GM18870 (cell line): ENCODE measurements at regions not wholly inside any gene's neighbourhood (a gene's known extent, or its start where the extent isn't known, plus 50 kb on each side); places are given as distances from the start of the nearest gene placed in this dataset.

ENCODE experiments used
- ATAC-seq: cut with Tn5 transposase; IDR thresholded peaks from one replicate; pipeline ENCODE4 v1.9.1; 2021; ENCODE audit warnings: moderate library complexity; ENCODE audit not compliant: unreplicated experiment

DNA sequence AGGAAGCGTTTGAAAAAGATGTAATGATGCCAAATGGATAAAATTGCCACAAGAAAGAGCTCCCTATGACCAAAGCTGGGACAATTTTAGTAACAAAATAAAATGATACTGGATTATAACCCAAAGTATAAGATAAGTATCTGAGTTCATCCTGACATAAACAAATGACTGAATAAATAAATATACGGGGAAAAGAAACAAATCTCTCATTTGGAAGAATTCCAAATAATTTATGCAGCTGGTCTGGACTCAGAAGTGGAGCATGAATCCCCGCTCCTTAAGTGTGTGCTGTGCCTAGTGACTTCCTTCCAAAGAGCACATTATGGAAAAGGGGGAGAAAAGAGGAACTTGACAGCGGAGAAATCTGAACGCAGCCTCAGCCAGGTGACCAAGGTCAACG lies 186.2 kb downstream of the RAMP3 start:
- no peak for ATAC-seq

DNA sequence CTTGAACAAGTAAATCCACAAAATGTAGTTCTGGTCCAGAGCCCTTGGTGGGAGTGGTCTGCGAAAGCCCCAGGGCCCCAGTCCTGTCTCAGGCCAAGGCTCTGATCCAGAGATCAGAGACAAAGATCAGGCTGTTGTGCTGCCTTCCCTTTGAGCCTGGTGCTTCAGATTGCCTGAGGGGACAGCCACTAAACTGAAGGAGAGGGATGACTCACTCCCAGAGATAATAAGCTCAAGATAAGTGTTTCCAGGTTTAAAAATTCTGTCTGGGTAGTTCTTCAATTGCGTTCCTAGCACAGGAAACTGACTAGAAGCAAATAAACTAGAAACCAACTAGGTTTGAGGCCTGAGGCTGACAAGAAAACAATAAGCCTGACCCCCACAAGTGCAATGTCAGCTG lies 190.2 kb downstream of the RAMP3 start:
- no peak for ATAC-seq

DNA sequence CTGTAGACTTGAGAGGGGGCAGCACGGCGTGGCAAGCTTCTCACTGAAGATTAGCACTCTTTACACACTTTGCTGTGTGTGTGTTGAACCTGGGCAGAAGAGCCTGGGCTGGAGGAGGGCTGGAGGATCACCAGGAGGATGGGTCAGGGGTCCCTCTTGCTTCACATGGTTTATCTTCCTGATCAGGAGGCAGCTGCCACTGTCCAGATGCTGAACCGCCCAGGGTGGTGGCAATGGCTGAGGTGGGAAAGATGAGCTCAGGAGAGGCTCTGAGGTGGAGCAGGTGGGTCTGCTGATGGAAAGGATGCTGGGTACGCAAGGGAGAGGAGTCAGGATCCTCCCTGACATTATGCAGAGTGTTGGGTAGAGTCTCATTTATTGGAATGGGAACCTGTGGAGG lies 191.5 kb downstream of the RAMP3 start:
- ATAC-seq = no peak

DNA sequence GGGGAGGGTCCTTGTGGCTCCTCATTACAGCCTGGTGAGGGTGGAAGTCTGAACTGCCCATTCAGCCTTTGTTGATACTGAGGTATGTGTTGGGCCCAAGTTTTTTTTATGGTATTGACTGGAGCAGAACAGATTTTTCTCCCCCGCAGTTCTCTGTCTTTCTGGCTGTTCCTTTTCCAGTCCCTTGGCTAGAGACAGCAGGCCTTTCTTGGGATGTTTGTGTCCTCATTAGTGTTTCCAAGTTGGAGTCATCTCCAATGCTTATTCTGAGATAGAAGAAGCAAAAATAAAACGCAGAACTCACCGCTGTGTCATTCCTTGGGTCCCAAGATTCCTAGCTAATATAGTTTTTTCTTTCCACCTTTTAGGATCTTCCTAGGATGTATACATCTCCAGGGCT lies 193.3 kb downstream of the RAMP3 start:
- ATAC-seq = no peak

DNA sequence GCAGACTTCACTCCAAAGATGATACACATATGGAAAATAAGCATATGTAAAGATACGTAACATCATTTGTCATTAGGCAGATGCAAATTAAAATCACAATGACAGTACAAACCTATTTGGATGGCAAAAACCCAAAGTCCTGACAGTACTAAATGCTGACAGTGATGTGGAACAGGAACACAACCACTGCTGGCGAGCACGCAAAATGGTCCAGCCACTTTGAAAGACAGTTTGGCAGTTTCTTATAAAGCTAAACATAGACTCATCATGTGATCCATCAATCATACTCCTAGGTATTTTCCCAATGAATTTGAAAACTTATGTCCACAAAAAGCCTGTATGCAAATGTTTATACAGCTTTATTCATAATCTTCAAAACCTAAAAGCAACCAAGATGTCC lies 200.7 kb downstream of the RAMP3 start:
- ATAC-seq = no peak

DNA sequence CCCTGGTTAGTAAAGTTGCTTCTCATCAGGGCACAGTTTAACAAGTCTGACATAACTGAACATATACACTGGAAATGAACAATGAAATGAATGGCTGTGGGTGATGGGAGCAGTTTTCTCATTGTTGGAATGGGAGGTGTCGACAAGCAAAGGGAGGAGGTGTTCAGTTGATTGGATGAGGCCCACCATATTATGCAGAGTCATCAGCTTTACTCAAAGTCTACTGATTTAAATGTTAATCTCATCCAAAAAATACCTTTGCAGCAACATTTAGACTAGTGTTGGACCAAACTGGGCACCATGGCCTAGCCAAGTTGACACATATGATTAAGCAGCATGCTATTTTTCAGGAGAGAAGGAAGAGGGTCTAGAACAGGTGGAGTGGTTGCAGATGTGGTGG lies 201.7 kb downstream of the RAMP3 start:
- ATAC-seq = no peak

DNA sequence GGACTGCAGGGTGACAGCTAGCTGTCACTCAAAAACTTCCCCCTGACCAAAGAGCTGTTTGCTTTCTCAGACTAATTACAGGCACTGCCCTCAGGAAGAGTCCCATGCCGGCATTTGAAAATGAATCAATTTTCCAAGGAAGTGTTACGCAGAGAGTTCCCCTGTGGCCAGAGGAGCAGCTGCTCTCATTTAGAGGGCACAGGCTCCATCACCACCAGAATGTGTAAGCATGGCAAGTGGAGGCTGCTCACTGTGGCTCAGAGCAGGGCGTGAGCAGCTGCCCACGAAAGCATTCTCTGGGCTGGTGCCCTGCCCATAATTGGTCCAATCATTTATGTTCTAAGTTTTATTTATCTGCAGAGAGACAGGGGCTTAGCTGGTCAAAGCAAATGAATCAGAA lies 202.2 kb downstream of the RAMP3 start:
- ATAC-seq = no peak

DNA sequence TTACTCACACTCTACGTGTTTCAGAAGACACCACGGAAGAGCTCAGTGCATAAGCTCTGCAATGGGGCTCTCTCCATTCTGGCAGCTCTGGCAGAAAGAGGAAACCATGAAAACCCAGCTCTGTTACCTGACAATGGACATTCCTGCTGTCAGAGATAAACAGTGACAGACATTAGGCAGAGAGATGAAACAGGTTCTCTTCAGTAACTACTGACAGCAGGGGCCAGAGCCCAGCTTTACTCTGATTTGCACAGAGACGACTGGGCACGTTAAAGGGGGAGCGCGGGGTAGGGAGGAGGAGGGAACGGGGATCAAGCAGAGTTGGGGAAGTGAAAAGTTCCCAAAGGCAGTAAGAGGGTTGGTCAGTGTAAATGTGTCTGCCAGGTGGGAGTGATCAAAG lies 206.1 kb downstream of the RAMP3 start:
- no peak for ATAC-seq

DNA sequence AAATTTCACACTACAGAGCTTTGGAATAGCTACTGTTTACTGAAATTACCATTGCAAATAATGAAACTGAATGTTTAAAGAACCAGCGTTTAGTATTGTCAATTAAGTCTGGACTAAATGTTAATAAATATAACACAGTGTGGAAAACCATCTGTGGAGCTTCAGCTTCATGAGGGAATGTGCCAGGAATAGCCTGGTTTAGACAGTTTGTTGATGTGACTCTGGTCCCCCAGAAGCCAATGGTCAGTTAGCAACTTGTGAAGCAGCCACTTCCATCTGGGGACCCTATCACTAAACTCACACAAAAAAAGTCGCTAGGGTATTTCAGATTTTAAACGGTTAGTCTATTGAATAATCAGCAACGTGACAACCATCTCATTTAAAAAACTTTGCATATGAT lies 207.8 kb downstream of the RAMP3 start:
- ATAC-seq = no peak

DNA sequence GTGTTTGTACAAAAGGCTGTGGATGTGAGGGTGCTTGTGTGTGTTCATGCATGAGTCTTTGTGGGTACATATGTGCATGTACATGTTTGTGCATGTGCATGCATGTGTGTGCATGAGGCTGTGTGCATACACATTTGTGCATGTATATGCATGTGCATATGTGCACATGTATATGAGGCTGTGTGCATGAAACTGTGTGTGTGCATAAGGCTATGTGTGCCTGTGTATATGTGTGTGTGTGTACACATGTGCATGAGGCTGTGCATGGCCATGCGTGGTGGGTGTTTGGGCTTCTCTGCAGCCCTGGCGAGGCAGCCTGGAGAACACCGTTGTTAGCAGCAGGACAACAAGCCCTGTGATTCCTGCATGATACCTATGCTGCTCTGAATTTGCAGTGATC lies 207.7 kb upstream of the ADCY1 start:
- no peak for ATAC-seq

DNA sequence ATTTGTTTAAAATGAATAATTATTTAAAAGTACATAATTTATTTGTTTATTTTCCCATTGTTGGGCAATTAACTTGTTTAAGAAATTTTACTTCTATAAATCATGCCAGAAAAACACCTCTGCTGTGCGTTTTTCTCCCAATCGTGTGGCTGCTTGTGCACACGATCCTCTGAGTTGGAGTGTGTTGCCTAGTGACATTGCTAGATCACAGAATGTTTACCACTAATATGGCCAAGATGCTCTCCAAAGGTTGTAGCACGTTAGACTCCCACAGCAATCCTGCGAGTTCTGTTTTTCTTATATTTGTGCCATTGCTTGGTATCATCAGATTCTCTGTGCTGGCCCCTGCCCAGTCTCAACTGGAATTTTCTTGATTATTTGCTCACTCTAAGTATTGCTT lies 207.1 kb upstream of the ADCY1 start:
- no peak for ATAC-seq

DNA sequence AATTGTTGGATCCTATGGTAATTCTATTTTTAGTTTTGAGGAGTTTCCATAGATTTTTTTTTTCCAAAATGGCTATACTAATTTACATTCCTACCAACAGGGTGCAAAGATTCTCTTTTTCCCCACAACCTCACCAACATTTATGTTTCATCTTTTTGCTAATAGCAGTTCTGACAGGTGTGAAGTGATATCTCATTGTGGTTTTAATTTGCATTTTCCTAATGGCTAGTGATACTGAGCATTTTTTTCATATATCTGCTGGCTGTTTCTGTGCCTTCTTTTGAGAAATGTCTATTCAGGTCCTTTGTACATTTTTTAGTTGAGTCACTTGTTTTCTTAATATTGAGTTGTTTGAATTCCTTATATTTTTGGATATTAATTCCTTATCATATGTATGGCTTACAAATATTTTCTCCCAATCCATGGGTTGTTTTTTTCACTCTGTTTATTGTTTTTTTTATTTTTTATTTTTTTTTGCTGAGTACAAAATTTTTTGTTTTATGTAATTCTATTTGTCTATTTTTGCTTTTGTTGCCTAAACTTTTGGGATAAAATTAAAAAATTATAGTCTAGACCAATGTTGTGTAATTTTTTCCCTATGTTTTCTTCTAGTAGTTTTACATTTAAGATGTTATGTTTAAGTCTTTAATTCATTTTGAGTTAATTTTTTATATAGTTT lies 205.9 kb upstream of the ADCY1 start:
- ATAC-seq = no peak

DNA sequence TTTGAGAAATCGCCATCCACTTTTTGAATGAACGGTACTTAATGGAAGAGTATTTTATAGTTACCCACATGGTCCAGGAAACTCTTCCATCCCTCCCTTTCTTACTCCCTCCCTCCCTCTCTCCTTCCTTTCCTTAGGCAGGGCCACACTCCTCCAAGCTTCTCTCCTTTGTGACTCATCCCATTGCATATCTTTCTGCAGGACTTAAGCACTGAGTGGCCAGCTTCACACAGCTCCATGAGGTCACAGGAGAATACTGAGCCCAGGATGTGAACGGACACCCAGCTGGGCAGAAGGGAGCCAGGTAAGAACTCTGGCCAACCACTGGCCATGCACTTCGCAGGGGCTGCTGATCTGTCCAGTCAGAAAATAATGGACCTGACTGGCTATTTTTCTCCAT lies 189.7 kb upstream of the ADCY1 start:
- no peak for ATAC-seq

DNA sequence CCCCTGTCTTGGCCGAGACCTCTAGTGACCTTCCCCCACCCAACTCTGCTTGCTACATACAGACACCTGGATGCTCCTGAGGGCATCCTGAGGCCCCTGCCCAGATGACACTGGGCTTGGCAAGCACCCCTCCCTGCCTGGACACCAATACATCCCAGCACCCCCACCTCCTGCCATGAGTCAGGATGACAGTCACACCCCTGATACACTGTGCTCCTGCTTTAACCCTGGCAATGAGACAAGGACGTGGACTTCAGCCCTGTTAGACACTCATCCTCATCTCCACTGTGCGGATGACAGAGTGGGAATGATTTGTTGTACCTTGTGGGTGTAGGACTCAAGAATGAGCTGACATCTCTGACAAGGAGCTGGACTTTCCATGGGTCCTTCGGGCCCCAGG lies 186.3 kb upstream of the ADCY1 start:
- ATAC-seq = no peak

DNA sequence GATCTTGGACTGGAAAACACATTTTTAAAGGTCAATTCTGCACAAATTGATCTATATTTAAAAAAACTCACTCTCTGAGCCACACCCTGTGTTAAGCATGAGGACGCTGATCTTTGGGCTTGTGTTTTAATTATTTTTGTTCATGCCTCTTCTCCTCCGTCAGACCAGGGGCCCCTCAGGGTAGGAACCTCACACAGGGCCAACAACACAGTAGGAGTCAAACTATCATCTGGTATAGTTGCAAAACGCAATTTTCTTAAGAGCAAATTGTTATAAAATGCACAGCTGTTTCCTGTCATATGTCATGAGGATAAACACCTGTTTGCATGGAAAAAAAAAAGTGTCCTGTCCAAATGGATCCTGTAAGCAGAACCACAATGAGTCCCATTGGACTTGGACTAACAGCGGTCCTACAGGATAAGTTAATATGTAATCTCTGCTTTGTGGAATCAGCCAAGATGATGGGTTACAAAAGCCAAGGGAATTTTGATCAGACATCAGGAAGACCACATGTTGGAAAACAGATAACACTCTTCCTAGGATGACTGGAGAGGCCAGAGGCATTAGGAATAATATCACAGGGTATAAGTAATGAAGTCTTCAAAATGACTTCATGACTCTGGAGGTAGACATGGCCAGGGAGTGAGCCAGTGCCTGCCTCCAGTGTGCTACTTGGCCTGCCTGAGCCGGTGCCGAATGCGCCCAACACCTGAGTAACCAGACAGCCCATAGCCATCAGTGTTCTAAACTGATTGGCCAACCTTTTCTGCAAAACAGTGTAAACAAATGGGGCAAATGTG lies 184.9 kb upstream of the ADCY1 start:
- no peak for ATAC-seq

DNA sequence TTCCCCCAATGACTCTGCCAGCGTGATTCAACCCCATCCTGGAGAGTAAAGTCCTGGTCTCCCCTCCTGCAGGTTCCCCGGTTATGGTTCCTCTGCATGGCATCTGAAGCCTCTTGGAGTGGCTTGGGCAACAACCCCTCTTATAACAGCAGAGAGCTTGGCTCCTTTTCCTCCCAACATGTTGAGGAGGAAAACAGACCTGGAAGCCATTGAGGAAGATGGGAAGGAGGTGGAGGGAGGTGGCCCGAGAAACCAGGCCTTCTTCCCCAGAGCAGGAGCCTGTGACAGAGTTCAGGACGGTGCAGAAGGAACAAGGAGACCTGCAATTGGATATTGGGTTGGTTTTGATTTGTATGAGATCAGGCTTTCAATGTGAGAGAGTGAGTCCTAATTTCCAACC lies 184.0 kb upstream of the ADCY1 start:
- ATAC-seq = no peak

DNA sequence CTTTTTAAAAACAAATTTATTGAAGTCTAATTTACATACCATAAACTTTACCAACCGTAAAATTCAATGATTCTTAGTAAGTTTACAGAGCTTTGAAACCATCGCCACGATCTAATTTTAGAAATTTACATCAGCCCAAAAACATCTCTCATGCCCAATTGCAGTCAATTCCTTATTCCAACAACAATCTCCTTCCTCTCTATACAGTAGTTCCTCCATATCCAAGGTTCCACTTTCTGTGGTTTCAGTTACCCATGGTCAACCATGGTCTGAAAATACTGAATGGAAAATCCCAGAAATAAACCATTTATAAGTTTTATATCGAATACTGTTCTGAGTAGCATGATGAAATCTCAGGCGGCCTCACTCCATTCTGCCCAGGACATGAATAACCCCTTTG lies 183.4 kb upstream of the ADCY1 start:
- ATAC-seq = no peak

DNA sequence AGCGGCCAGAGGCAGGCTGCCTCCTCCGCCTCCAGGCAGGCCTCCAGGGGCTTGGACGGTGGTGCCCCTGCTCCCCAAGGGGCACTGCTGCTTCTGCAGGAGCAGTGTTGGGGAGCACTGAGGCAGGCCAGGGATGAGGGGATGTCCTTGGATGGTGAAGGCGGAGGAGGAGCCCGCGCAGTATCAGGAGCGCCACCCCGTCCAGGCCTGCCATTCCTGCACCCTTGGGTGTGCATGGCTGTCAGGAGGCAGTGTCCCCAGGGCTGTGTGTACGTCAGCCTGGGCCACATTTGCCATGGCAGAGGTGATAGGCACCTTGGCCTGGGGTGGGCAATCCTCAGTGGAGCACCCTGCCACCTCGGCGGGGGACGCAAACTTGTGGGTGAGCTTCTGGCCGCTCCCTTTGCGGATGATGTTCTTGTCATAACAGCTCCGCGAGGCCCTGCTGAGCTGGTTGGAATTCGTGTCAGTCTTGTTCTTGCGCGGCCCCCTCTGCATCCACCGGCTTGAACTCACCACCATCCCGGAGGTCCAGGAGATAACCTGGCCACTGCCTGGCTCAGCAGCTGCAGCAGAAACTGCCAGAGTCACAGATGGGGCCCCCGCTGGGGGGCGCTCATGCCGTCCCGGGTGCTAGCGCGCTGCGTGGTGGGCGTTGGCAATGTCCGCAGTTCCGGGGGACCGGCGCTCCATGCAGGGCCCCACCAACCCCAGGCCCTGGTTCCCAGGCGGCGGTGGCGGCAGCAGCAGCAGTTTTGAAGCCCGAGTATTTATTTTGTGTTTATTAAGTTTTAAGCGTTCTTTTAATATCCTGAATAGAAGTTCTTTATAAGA lies 182.3 kb upstream of the ADCY1 start:
- ATAC-seq = no peak

DNA sequence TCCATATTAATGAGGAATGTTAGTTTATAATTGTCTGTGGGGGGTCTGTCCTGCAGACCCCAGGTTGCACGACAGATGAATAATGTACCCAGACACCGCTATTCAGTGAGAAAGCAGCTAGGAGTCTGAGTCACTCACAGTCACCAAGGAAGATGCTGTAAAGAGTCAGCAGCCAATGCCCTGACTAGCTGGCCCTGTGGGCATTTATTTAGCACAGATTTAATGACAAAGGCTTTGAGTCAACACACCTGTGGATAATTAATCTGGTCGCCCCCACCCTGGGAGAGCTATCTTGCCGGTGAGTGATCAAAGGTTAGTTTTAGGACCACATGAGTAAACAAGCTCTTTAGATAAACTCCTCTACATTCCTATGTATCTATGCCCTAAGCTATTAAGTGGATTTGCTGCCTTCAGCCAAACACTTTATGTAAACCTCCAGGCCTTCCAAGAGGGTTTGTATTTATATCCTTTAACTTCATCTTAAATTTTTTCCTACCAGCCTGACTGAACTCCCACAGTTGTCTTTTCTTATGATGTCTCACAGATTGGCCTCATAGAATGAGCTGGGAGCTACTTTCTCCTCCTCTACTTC lies 180.0 kb upstream of the ADCY1 start:
- no peak for ATAC-seq

DNA sequence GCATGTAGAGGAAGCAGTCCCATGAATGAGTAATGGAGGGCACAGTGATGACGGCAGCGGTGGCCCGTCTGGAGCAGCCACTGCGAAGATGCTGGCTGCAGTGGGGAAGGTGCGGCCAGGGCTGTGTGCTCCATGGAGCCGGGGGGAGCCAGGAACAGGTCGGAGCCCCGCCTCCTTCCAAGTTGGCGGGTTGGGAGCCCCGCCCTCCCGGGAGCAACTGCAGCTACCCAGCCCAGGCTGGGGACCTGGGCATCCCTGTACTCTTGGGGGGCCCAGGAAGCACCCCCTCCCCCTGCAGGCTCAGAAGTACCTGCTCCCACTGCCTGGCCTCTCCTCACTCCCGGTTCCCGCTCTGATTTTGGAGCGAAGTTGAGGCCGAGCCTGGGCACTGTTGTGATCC lies 175.1 kb upstream of the ADCY1 start:
- ATAC-seq = no peak

DNA sequence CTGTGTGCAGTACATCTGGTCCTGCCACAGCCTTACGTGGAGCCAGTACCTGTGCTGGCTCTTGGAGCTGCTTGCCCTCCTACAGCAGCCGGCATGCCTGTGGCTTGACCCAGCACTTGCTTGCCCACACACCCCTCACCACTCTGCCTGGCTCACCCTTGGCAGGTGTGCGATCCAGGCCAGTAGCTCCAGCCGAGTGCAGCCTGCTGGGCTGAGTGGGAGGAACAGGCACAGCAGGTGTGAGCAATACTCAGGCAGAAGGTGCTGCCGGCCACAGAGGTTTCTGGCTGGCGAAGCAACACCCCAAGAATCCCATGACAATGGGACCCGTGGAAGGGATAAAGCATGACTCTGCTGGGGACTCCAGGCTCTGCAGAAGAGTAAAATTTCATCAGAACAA lies 173.5 kb upstream of the ADCY1 start:
- ATAC-seq = no peak

DNA sequence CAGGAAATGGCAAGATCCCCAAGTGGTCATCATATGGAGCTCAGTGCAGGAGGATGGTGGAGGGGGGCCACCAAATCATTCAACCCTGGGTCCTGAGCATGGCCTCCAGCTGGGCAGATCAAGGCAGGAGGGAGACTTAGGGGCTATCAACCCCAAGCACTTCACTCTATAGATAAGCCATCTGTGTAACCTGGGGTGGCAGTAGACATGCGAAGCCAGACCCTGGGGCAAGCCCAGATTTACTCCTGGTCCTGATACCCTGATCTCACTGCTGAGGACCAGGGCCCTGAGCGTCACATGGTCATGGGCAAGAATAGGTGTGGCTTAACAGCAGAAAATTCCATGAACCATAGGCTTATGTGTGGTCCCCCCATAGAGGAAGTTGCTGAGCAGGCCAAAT lies 173.0 kb upstream of the ADCY1 start:
- no peak for ATAC-seq
